HPDE6-E6E7 (cell line): ENCODE measurements at regions not wholly inside any gene's neighbourhood (a gene's known extent, or its start where the extent isn't known, plus 50 kb on each side); places are given as distances from the start of the nearest gene placed in this dataset.

Experiments used
- DNase-seq: peaks from one replicate; pipeline ENCODE4 v3.0.0; 2011; ENCODE audit warnings: missing footprints; ENCODE audit errors: extremely low spot score

GRCh38 chr6:170116636-170117035, 174.2 kb downstream of the DLL1 start:
- DNase-seq: no peak

GRCh38 chr6:170114956-170115855, 175.7 kb downstream of the DLL1 start:
- DNase-seq: no peak

- DNase-seq: no peak
Observed at GRCh38 chr6:170114187-170114945, 176.5 kb downstream of the DLL1 start.

- no peak for DNase-seq
Observed at GRCh38 chr6:170113141-170113540, 177.7 kb downstream of the DLL1 start.

GRCh38 chr6:170112583-170112860, 178.4 kb downstream of the DLL1 start:
- no peak for DNase-seq

- DNase-seq: no peak
Observed at GRCh38 chr6:170111816-170112582, 178.9 kb downstream of the DLL1 start.

GRCh38 chr6:170111141-170111664, 179.7 kb downstream of the DLL1 start:
- DNase-seq: no peak

- no peak for DNase-seq
Observed at GRCh38 chr6:170110201-170111140, 180.4 kb downstream of the DLL1 start.

GRCh38 chr6:170108890-170109587, 181.8 kb downstream of the DLL1 start:
- DNase-seq: no peak

- no peak for DNase-seq
Observed at GRCh38 chr6:170108456-170108855, 182.4 kb downstream of the DLL1 start.

- DNase-seq: no peak
Observed at GRCh38 chr6:170107606-170108222, 183.2 kb downstream of the DLL1 start.

GRCh38 chr6:170106906-170107525, 183.9 kb downstream of the DLL1 start:
- DNase-seq: no peak

- DNase-seq: no peak
Observed at GRCh38 chr6:170102582-170103481, 188.0 kb downstream of the DLL1 start.

GRCh38 chr6:170102038-170102437, 188.8 kb downstream of the DLL1 start:
- no peak for DNase-seq

GRCh38 chr6:170101281-170102035, 189.4 kb downstream of the DLL1 start:
- no peak for DNase-seq

GRCh38 chr6:170100046-170100445, 190.8 kb downstream of the DLL1 start:
- no peak for DNase-seq

- DNase-seq: no peak
Observed at GRCh38 chr6:170099387-170099786, 191.5 kb downstream of the DLL1 start.
